ENCODE measurements at regions not wholly inside any gene's neighbourhood (a gene's known extent, or its start where the extent isn't known, plus 50 kb on each side); places are given as distances from the start of the nearest gene placed in this dataset.

- TF ChIP-seq, protein P1, sequence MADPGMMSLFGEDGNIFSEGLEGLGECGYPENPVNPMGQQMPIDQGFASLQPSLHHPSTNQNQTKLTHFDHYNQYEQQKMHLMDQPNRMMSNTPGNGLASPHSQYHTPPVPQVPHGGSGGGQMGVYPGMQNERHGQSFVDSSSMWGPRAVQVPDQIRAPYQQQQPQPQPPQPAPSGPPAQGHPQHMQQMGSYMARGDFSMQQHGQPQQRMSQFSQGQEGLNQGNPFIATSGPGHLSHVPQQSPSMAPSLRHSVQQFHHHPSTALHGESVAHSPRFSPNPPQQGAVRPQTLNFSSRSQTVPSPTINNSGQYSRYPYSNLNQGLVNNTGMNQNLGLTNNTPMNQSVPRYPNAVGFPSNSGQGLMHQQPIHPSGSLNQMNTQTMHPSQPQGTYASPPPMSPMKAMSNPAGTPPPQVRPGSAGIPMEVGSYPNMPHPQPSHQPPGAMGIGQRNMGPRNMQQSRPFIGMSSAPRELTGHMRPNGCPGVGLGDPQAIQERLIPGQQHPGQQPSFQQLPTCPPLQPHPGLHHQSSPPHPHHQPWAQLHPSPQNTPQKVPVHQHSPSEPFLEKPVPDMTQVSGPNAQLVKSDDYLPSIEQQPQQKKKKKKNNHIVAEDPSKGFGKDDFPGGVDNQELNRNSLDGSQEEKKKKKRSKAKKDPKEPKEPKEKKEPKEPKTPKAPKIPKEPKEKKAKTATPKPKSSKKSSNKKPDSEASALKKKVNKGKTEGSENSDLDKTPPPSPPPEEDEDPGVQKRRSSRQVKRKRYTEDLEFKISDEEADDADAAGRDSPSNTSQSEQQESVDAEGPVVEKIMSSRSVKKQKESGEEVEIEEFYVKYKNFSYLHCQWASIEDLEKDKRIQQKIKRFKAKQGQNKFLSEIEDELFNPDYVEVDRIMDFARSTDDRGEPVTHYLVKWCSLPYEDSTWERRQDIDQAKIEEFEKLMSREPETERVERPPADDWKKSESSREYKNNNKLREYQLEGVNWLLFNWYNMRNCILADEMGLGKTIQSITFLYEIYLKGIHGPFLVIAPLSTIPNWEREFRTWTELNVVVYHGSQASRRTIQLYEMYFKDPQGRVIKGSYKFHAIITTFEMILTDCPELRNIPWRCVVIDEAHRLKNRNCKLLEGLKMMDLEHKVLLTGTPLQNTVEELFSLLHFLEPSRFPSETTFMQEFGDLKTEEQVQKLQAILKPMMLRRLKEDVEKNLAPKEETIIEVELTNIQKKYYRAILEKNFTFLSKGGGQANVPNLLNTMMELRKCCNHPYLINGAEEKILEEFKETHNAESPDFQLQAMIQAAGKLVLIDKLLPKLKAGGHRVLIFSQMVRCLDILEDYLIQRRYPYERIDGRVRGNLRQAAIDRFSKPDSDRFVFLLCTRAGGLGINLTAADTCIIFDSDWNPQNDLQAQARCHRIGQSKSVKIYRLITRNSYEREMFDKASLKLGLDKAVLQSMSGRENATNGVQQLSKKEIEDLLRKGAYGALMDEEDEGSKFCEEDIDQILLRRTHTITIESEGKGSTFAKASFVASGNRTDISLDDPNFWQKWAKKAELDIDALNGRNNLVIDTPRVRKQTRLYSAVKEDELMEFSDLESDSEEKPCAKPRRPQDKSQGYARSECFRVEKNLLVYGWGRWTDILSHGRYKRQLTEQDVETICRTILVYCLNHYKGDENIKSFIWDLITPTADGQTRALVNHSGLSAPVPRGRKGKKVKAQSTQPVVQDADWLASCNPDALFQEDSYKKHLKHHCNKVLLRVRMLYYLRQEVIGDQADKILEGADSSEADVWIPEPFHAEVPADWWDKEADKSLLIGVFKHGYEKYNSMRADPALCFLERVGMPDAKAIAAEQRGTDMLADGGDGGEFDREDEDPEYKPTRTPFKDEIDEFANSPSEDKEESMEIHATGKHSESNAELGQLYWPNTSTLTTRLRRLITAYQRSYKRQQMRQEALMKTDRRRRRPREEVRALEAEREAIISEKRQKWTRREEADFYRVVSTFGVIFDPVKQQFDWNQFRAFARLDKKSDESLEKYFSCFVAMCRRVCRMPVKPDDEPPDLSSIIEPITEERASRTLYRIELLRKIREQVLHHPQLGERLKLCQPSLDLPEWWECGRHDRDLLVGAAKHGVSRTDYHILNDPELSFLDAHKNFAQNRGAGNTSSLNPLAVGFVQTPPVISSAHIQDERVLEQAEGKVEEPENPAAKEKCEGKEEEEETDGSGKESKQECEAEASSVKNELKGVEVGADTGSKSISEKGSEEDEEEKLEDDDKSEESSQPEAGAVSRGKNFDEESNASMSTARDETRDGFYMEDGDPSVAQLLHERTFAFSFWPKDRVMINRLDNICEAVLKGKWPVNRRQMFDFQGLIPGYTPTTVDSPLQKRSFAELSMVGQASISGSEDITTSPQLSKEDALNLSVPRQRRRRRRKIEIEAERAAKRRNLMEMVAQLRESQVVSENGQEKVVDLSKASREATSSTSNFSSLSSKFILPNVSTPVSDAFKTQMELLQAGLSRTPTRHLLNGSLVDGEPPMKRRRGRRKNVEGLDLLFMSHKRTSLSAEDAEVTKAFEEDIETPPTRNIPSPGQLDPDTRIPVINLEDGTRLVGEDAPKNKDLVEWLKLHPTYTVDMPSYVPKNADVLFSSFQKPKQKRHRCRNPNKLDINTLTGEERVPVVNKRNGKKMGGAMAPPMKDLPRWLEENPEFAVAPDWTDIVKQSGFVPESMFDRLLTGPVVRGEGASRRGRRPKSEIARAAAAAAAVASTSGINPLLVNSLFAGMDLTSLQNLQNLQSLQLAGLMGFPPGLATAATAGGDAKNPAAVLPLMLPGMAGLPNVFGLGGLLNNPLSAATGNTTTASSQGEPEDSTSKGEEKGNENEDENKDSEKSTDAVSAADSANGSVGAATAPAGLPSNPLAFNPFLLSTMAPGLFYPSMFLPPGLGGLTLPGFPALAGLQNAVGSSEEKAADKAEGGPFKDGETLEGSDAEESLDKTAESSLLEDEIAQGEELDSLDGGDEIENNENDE (IDR thresholded peaks at IDR 0.05; ENCODE audit: insufficient replicate concordance, low read length) = no peak
- TF ChIP-seq HDAC6 (IDR thresholded peaks at IDR 0.05; ENCODE audit: low read depth, low read length) (no peak), GABPA (IDR thresholded peaks at IDR 0.05; ENCODE audit: borderline replicate concordance, insufficient read depth, low read length) (no peak), EP300 (IDR thresholded peaks at IDR 0.05; ENCODE audit: borderline replicate concordance in 1 of 2, low read depth in 2 of 2, low read length in 2 of 2) (no peak), RNF2 (IDR thresholded peaks at IDR 0.05; ENCODE audit: borderline replicate concordance, low read depth, low read length, missing control alignments, poor library complexity, severe bottlenecking) (no peak), SIRT6 (IDR thresholded peaks at IDR 0.05; ENCODE audit: low read length) (no peak), NRF1 (IDR thresholded peaks at IDR 0.05; ENCODE audit: low read depth, low read length) (no peak)
- TF ChIP-seq, protein P2, sequence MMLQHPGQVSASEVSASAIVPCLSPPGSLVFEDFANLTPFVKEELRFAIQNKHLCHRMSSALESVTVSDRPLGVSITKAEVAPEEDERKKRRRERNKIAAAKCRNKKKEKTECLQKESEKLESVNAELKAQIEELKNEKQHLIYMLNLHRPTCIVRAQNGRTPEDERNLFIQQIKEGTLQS (IDR thresholded peaks at IDR 0.05; ENCODE audit: insufficient read depth, low read depth, low read length) = no peak
- TF ChIP-seq, protein P3, sequence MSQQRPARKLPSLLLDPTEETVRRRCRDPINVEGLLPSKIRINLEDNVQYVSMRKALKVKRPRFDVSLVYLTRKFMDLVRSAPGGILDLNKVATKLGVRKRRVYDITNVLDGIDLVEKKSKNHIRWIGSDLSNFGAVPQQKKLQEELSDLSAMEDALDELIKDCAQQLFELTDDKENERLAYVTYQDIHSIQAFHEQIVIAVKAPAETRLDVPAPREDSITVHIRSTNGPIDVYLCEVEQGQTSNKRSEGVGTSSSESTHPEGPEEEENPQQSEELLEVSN (IDR thresholded peaks at IDR 0.05) = no peak
Measured at GRCh38 chr1:2860476-2861142, 59.1 kb upstream of the TTC34 start (continued).
